Liver (tissue), 8 donors: ENCODE measurements at regions not wholly inside any gene's neighbourhood (a gene's known extent, or its start where the extent isn't known, plus 50 kb on each side); places are given as distances from the start of the nearest gene placed in this dataset.

Experiments
- DNase-seq: peaks from one replicate; pipeline ENCODE4 v3.0.0-alpha.2; 2017; ENCODE audit warnings: low spot score
- H3K27ac ChIP-seq, 2 donors: one replicate each; pipeline ENCODE4 v1.7.0; 2013; ENCODE audit warnings: inconsistent platforms in 2 of 2, low read length in 2 of 2, control low read depth in 1 of 2, low read depth in 1 of 2, mild to moderate bottlenecking in 1 of 2
- H3K27me3 ChIP-seq, 4 donors: one replicate each; pipeline versions ENCODE4 v1.6.1 to v1.7.0; 2013; ENCODE audit warnings: low read length in 3 of 4, inconsistent platforms in 1 of 4, mild to moderate bottlenecking in 1 of 4, moderate library complexity in 1 of 4; ENCODE audit not compliant: control insufficient read depth in 4 of 4, insufficient read depth in 4 of 4
- H3K36me3 ChIP-seq, 4 donors: one replicate each; pipeline versions ENCODE4 v1.6.1 to v1.7.0; 2013; ENCODE audit warnings: low read length in 3 of 4, mild to moderate bottlenecking in 3 of 4, low read depth in 1 of 4, moderate library complexity in 1 of 4; ENCODE audit not compliant: control insufficient read depth in 4 of 4, insufficient read depth in 3 of 4
- H3K4me1 ChIP-seq, 4 donors: one replicate each; pipeline versions ENCODE4 v1.6.1 to v1.7.0; 2013; ENCODE audit warnings: low read length in 3 of 4, mild to moderate bottlenecking in 3 of 4, moderate library complexity in 1 of 4; ENCODE audit not compliant: control insufficient read depth in 4 of 4, insufficient read depth in 4 of 4
- H3K4me3 ChIP-seq, 3 donors: one replicate each; pipeline versions ENCODE4 v1.6.1 to v1.7.0; 2013; ENCODE audit warnings: low read length in 3 of 3, control low read depth in 1 of 3, low read depth in 1 of 3, mild to moderate bottlenecking in 1 of 3
- H3K9ac ChIP-seq, 2 donors: one replicate each; pipeline ENCODE4 v1.7.0; 2013; ENCODE audit warnings: low read length in 2 of 2, mild to moderate bottlenecking in 2 of 2, moderate library complexity in 2 of 2, control low read depth in 1 of 2, low read depth in 1 of 2
- H3K9me3 ChIP-seq, 4 donors: one replicate each; pipeline versions ENCODE4 v1.6.1 to v1.7.0; 2013; ENCODE audit warnings: low read length in 3 of 4; ENCODE audit not compliant: control insufficient read depth in 4 of 4
- EGR1 ChIP-seq, 2 donors: IDR thresholded peaks; 2 replicates each; pipeline ENCODE4 v1.6.1; 2016 to 2018; ENCODE audit warnings: antibody characterized with exemption in 2 of 2, low read depth in 2 of 2
- FOXA2 ChIP-seq: IDR thresholded peaks from 2 replicates; pipeline ENCODE4 v1.6.1; 2016; ENCODE audit warnings: antibody characterized with exemption
- GABPA ChIP-seq, 2 donors: IDR thresholded peaks in 1 of 2; conservative IDR thresholded peaks in 1 of 2; 2 replicates each; pipeline ENCODE4 v1.6.1; 2016; ENCODE audit warnings: antibody characterized with exemption in 2 of 2, mild to moderate bottlenecking in 1 of 2, moderate library complexity in 1 of 2
- HNF4A ChIP-seq, 2 donors: conservative IDR thresholded peaks; 2 replicates each; pipeline ENCODE4 v1.6.1; 2016; ENCODE audit warnings: antibody characterized with exemption in 2 of 2, mild to moderate bottlenecking in 2 of 2
- HNF4G ChIP-seq: IDR thresholded peaks from 2 replicates; pipeline ENCODE4 v1.6.1; 2016; ENCODE audit warnings: antibody characterized with exemption
- JUND ChIP-seq, 2 donors: IDR thresholded peaks; 2 replicates each; pipeline ENCODE4 v1.6.1; 2016; ENCODE audit warnings: antibody characterized with exemption in 2 of 2
- NR2F2 ChIP-seq: IDR thresholded peaks from 2 replicates; pipeline ENCODE4 v1.6.1; 2016; ENCODE audit warnings: antibody characterized with exemption
- RAD21 ChIP-seq, 2 donors: IDR thresholded peaks; 2 replicates each; pipeline ENCODE4 v1.6.1; 2016; ENCODE audit warnings: antibody characterized with exemption in 2 of 2, mild to moderate bottlenecking in 2 of 2
- REST ChIP-seq: IDR thresholded peaks from 2 replicates; pipeline ENCODE4 v1.6.1; 2016; ENCODE audit warnings: antibody characterized with exemption, mild to moderate bottlenecking
- RXRA ChIP-seq, 2 donors: IDR thresholded peaks; 2 replicates each; pipeline ENCODE4 v1.6.1; 2017 to 2018; ENCODE audit warnings: antibody characterized with exemption in 2 of 2, mild to moderate bottlenecking in 1 of 2
- YY1 ChIP-seq: IDR thresholded peaks from 2 replicates; pipeline ENCODE4 v1.6.1; 2016; ENCODE audit warnings: antibody characterized with exemption, mild to moderate bottlenecking
- WGBS: extraction: QIAGEN DNeasy Blood & Tissue Kit; methylation state at CpG from one replicate; pipeline ENCODE4 v1.1.7; 2013; 5-methylcytosine and 5-hydroxymethylcytosine counted together
- TF ChIP-seq, protein P1 (sequence below): fragments of 150-350 bp; IDR thresholded peaks from 2 replicates; pipeline ENCODE4 v1.5.1; 2017; ENCODE audit warnings: improper control_type of control experiment, low read depth, low read length; ENCODE audit not compliant: missing input control
- TF ChIP-seq, protein P2 (sequence below): IDR thresholded peaks from 2 replicates; pipeline ENCODE4 v1.6.1; 2016; ENCODE audit warnings: antibody characterized with exemption
- donor health status: healthy.
- donor health status: healthy.
- donor health status: healthy.
- donor health status: healthy.
- donor health status: healthy.

DNA sequence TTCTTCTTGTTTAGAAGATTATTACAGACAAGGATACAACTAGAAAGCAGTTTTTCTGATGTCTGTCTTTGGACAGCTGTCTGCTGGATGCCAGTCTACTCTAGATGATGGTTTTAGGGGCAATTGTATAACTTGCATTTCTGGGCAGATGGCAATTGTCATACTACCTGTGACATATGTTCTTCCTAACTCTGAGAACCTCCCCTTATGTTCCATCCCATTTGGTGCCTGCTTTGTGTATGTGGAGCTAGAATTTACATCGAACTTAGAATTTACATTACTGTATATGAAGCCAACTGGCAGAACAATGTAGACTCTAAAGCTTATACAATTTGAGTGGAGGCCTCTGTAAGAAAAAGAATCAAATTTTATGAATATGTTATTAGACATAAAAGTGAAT, 430.2 kb upstream of the SEL1L start:
- Histone ChIP-seq H3K27ac (no peak overlapping the region), H3K27me3 (no peaks in the 10 kb centered on the region), H3K9me3 (peaks cover 0 to under 1% (median 0%) of the 10 kb centered on the region in 4 donors), H3K4me1 (no peaks in the 10 kb centered on the region), H3K36me3 (no peaks in the 10 kb centered on the region), H3K4me3 (no peak overlapping the region), H3K9ac (no peak overlapping the region)
- 89% methylated on average over 1 of the region's 1 CpG for WGBS
- TF ChIP-seq REST, result no peak
- no peak for DNase-seq

DNA sequence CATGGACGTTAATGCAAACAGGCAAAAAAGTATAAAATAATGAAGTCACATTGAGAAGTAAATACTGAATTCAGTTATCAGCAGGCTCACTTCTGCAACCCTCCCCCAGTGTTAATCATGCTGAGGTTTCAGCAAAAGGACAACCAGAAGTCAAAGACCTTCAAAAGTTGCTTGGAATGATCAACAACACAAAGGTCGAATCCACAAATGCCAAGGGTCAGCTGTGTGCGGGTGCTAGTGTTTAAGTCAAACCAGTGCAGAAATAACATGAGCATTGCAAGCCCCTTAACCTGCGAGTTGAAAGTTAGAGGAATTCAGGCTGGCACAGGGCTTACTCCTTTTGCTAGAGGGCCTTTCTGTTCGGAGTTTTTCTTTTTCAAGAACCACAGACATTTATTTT, 436.7 kb upstream of the SEL1L start:
- 47% methylated on average over 5 of the region's 5 CpGs for WGBS
- Histone ChIP-seq H3K4me3 (no peak overlapping the region), H3K27me3 (no peaks in the 10 kb centered on the region), H3K36me3 (no peaks in the 10 kb centered on the region), H3K9me3 (peaks cover 0 to 3% (median under 1%) of the 10 kb centered on the region in 4 donors), H3K4me1 (no peaks in the 10 kb centered on the region), H3K27ac (no peak overlapping the region), H3K9ac (no peak overlapping the region)
- no peak for TF ChIP-seq HNF4G
- no peak for TF ChIP-seq YY1
- TF ChIP-seq NR2F2, result peak; percentile 30
- TF ChIP-seq, protein P1, sequence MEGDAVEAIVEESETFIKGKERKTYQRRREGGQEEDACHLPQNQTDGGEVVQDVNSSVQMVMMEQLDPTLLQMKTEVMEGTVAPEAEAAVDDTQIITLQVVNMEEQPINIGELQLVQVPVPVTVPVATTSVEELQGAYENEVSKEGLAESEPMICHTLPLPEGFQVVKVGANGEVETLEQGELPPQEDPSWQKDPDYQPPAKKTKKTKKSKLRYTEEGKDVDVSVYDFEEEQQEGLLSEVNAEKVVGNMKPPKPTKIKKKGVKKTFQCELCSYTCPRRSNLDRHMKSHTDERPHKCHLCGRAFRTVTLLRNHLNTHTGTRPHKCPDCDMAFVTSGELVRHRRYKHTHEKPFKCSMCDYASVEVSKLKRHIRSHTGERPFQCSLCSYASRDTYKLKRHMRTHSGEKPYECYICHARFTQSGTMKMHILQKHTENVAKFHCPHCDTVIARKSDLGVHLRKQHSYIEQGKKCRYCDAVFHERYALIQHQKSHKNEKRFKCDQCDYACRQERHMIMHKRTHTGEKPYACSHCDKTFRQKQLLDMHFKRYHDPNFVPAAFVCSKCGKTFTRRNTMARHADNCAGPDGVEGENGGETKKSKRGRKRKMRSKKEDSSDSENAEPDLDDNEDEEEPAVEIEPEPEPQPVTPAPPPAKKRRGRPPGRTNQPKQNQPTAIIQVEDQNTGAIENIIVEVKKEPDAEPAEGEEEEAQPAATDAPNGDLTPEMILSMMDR, result no peak
- TF ChIP-seq, protein P2, sequence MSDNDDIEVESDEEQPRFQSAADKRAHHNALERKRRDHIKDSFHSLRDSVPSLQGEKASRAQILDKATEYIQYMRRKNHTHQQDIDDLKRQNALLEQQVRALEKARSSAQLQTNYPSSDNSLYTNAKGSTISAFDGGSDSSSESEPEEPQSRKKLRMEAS, result no peak
- TF ChIP-seq HNF4A (conservative IDR thresholded peaks at IDR 0.05), result peak in 1 of 2 donors; percentile 35
- TF ChIP-seq RXRA (IDR thresholded peaks at IDR 0.05), result peak in 1 of 2 donors; percentile 16
- TF ChIP-seq FOXA2, result no peak
- no peak for TF ChIP-seq EGR1 (IDR thresholded peaks at IDR 0.05; ENCODE audit: low read depth in 2 of 2)
- no peak for DNase-seq

DNA sequence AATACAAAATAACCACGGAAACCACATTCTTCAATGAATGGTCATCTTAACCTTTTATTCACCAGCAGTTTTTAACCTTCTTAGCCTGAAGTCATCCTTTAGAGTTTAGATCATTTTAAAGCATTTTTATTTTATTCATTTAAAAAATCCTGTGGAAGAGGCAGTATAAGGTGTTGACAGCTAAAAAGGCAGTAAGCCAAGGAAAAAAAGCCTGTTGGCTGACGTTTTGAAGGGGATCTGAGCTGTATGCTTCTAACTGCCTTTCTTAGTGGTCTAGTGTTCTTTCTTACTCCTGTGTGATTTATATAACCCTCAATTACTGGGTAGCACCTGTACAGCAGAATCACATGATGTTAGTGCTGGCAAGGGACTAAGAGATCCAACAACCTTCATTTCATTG, 438.3 kb upstream of the SEL1L start:
- H3K9ac ChIP-seq, result no peak overlapping the region
- no peaks in the 10 kb centered on the region for H3K36me3 ChIP-seq
- H3K4me1 ChIP-seq, result no peaks in the 10 kb centered on the region
- H3K9me3 ChIP-seq, result peaks cover 0 to 3% (median under 1%) of the 10 kb centered on the region in 4 donors
- DNase-seq, result no peak
- no peak overlapping the region for H3K27ac ChIP-seq
- H3K4me3 ChIP-seq, result no peak overlapping the region
- TF ChIP-seq GABPA (IDR thresholded peaks at IDR 0.05 in 1 of 2, conservative IDR thresholded peaks at IDR 0.05 in 1 of 2), result no peak
- no peak for TF ChIP-seq JUND (IDR thresholded peaks at IDR 0.05)
- TF ChIP-seq REST, result no peak
- TF ChIP-seq RAD21 (IDR thresholded peaks at IDR 0.05), result no peak
- TF ChIP-seq RXRA (IDR thresholded peaks at IDR 0.05), result no peak
- H3K27me3 ChIP-seq, result no peaks in the 10 kb centered on the region
- WGBS, result 70% methylated on average over 2 of the region's 2 CpGs
